HUDEP-2 (cell line): ENCODE measurements at regions not wholly inside any gene's neighbourhood (a gene's known extent, or its start where the extent isn't known, plus 50 kb on each side); places are given as distances from the start of the nearest gene placed in this dataset.

Source experiments
- DNase-seq, 76 experiments: peaks; one replicate each; lab custom pipeline; 2025; ENCODE audit not compliant: unreplicated experiment in 76 of 76; lab: John Stamatoyannopoulos, UW

GRCh38 chr6:1201547-1202200 lies 110.2 kb upstream of the FOXQ1 start:
- DNase-seq = no peak

DNA sequence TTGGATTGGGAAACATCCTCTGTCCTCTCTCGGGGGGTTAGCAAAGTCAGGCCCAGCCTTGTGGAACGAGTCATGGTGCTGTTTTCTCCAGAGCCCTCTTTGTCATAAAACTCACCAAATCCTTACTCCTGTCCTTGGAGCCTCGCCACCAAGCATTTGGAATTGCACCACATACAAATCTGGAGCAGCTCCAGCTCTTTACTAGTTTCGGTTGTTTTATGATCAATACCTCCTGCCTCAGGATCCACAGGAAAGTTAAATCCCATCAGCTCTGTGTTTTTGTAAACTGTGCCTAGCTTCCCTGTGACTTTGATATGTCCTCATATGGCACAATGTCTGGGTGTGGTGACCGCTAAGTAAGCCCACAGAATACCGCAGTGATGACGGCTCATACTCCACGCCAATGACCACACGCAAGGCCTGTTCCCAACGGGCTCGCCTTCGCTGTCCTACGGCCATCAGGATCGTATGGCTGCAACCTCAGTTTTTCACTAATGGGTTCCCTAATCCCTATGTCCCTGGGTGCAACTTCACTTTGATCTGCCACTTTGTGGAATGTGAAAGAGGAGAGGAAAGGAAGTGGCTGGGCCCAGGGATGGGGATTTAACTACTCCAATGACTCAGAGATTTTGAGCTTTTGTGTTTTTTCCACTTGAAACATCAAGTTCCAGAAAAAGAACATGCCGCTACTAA lies 111.3 kb upstream of the FOXQ1 start:
- no peak for DNase-seq

- DNase-seq = no peak
These were observed 111.9 kb upstream of the FOXQ1 start for GRCh38 chr6:1200081-1200408.

DNA sequence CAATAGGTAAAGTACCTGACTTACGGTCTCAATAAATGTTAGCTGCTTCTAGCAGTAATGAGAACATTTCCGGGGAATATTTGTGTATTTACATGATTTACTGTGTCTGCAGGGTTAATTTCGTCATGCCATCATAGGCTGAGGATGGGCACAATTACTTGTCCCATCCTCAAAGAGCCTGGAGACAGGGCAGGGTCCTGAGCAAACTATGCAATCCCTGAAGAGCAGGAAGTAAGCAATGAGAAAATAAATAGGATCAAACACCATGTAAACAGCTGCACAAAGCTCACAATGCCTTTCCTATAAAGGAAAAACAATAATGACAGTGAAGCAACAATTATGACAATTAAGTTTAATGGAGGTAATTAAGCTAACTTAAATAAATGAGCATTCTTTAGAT lies 114.6 kb upstream of the FOXQ1 start:
- no peak for DNase-seq

DNA sequence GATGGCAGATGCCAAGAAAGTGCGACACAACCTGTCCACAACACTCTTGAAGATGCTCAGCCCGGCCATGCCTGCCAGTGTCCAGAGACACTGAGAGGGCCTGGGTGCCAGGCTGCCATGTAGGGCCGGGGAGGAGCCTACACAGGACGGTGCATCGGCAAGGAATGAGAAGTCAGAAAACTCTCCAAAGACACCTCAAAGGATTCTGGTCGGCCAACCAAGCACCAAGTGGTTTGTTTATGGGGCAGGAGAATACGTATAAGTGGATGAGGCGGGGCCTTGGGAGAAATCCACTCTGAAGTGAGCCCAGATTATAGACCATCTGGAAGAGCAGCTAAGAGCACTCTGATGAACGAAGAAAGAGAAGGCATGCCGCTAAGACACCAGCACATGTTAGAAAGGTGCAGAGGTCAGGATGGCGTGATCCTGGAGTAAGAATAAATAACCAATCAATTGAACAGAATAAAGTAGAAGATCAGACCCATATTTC lies 120.7 kb upstream of the FOXQ1 start:
- DNase-seq = no peak

GRCh38 chr6:1190366-1190765 lies 121.5 kb upstream of the FOXQ1 start:
- no peak for DNase-seq

DNA sequence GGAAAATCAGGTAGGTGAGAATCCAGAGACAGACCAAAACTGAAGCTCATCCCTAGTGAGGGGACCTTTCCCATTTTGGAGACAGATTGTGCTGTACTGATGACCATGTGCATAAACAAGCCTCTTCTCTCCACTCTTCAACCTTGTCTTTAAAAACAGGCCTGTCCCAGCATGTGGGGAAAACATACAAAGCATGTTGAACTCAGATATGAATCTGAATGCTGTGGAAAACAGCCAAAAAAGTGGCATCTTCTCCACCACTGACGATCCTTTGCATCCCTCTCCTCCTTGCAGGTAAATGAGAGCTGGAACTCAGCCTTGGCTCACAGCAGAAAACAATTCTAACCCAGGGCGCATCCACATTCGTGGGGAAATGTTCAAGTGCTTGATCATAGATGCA lies 123.7 kb upstream of the FOXQ1 start:
- no peak for DNase-seq

DNA sequence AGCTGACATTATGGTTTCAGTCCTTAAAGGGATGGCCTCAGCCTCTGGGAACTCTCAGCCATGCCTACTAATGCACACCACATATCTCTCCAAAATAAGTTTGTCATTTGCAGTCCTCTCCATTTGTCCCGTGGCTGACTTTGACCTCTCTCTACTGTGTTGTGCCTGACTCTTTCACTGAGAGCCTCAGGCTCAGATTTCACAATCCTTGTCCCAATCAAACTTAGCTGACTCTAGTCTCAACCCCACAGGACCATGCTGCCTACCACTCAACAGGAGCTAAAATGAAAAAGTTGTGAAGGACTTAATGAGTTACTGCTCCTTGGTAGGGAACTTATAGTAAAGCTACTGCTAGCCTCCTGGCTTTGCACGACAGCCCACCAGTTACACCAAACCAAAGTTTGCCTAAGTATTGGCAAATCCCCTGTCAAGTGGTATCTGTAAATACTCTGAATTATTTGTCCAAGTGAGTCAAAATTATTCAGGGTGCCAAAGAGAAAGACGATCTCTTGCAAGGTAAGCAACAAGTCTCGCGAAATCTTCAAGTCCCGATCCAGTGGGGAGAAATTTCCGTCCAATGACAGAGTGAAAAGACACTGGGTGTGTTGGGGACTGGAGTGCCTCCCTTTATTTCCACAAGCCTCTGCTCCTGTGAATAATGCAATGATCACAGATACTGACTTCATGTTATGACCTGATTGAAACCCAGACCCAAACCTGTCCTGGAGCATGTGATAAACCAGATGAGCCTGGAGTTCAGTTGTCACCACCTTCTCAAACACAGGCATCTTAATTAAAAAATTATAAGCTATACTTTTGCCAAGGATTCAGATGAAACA lies 124.4 kb upstream of the FOXQ1 start:
- DNase-seq = no peak

DNA sequence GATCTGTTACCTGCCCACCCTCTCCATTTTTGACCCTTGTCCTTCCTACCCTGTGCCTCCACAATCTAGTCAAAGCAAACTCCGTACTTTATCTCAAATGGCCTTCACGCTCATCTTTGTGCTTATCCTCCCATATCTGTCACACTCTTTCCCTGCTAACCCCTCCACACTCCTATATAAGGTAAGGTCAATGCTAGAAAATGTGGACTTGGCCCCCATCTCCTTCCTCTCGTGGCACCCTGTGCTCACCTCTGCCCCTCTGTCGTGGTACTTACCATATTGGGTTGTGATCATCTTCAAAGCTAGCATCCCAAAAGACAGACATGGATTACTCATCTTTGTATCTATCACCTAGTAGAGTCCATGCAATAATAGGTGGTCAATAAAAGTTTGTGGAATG lies 127.6 kb upstream of the FOXQ1 start:
- DNase-seq = no peak

- DNase-seq = no peak
These were observed 129.0 kb upstream of the FOXQ1 start for GRCh38 chr6:1182722-1183521.

DNA sequence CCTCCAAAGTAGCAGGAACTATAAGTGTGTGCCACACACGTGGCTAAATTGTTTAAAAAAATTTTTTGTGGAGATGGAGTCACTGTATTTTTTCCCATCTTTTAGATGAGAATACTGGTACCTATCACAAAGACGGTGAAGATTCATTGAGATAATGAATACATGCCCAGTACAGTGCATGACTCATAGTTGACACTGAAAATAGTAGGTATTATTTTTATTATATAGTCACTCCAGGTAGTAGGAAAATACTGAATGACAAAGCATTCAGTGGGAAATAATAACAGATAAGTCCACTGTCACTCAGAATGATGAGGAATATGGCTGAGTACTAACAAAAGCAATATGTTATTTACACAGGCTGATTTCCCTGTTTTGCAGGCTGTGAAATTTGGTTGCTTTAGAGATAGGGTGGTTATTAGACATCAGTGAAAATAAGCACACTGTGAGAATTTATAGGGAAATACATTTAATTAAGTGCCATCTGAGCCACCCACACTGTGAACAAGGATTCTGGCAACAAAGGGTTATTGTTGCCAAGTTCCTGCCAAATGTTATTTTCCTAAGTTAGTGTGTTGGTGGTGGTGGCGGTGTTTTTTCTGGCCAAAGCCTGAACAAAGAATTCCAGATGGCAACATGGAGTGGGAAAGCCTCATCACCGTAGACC lies 129.8 kb upstream of the FOXQ1 start:
- DNase-seq = no peak

- DNase-seq = no peak
These were observed 132.1 kb upstream of the FOXQ1 start for GRCh38 chr6:1179571-1180459.

- DNase-seq = no peak
These were observed 133.3 kb upstream of the FOXQ1 start for GRCh38 chr6:1178590-1178989.

GRCh38 chr6:1176567-1176966 lies 135.3 kb upstream of the FOXQ1 start:
- no peak for DNase-seq

DNA sequence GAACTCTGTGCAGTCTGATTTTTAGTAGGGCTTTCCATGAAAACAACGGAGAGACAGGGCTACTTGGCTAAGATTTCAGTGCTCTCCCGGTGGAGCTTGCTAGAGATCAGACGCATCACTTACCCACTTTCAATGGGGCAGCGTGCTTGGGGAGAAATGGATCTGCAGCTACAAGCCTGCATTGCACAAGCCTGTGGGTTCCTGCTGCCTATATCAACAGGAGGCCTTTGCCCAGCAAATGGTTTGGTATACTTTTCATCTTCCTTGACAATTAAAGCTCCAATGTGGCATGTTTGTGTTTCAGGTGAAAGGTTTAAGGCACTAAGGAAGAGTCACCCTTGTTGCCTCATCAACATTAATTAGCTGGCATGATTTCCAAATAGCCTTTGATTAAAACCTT lies 136.0 kb upstream of the FOXQ1 start:
- no peak for DNase-seq

DNA sequence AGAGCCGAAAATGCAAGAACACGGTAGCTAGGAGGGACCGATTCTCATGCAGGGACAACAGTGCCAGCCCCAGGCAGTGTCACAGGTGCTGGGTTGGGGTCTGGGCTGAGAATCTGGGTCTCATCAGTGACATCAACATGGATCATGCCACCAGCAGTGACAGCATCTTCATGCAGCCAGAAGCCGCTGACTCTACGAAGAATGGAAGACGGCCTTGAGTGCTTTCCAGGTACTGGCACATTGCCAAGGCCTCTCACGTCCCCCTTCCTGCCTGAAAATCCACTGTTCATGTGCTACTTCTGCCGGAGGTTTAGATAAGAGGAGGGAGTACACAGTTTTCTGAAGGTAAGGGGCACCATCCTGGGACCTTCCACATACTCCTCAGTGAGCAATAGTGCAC lies 141.1 kb upstream of the FOXQ1 start:
- DNase-seq = no peak

DNA sequence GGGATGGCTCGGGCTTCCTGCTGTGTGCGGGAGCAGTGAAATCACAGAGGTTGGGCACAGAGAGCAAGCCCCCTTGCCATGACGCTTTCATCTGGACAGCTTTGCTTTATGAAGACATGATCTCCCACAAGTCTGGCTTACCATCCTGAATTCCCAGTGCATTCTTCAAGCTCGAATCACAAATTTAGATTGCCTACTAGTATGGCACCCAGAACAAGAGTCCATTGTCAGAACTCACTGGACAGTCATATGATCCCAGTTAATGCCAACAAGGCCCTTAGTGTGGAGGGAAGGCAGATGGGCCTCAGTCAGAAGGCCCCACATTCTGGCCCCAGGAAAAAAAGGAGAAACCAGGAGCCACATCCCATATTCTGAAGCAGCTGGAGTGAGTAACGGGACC lies 147.3 kb upstream of the FOXQ1 start:
- DNase-seq = no peak

GRCh38 chr6:1163501-1163900 lies 148.4 kb upstream of the FOXQ1 start:
- DNase-seq = no peak
